IPS-NIHi7 (cell line): ENCODE measurements at regions not wholly inside any gene's neighbourhood (a gene's known extent, or its start where the extent isn't known, plus 50 kb on each side); places are given as distances from the start of the nearest gene placed in this dataset.
"Not testable (repeated sequence)": the region's sequence is repeated elsewhere in the genome, so short reads cannot be mapped to it uniquely, and the experiment has no call there.

Experiments used
- DNase-seq: peaks from one replicate; pipeline ENCODE4 v3.0.0; 2012; ENCODE audit warnings: mixed read lengths; ENCODE audit errors: extremely low spot score

DNA sequence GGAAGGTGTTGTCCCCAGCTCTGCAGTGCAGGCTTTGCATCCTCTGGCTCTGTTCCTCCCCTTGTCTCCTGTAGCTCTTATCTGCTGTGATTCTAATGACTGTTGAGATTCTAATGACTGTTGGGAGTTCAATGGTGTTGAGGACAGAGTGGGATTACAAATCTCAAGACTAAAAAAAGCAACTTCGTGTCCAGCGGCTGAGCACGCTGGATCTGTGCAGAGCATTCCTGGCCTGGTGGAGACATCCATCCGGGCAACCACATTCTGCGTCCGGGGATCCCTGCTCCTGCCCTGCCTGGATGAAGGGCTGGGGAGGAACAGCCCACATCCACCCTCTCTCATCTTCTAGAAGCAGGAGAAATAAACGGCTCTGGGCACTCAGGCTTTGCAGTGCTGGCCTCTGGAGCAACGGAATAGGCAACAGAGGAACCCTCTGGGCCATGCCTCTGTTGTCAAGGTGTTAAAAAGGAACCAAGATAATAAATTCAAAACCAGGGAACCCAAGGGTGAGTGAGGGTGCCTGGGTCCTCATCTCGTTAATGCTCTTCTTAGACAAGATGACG lies 106.7 kb upstream of the ASB18 start:
- DNase-seq = no peak

DNA sequence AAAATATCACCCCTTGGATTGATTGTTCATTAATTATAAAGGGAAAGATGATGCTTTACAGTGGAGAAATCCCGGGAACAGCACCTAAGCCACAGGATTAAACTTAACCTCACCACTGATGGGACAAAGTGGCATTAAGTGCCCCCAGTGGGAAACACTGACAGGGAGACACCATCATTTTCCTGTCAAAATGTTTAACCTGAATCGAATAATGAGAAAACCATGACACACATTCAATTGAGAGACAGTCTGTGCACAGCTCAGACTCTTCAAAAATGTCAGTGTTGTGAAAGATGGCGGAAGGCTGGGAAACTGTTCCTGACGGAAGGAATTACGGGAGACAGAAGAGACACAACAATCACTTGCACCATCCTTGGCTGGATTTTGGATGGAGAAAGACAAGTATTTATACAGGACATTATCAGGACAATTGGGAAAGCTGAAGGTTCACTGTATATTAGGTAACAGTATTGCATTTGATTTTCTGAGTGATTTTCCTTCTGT lies 111.8 kb upstream of the ASB18 start:
- no peak for DNase-seq

DNA sequence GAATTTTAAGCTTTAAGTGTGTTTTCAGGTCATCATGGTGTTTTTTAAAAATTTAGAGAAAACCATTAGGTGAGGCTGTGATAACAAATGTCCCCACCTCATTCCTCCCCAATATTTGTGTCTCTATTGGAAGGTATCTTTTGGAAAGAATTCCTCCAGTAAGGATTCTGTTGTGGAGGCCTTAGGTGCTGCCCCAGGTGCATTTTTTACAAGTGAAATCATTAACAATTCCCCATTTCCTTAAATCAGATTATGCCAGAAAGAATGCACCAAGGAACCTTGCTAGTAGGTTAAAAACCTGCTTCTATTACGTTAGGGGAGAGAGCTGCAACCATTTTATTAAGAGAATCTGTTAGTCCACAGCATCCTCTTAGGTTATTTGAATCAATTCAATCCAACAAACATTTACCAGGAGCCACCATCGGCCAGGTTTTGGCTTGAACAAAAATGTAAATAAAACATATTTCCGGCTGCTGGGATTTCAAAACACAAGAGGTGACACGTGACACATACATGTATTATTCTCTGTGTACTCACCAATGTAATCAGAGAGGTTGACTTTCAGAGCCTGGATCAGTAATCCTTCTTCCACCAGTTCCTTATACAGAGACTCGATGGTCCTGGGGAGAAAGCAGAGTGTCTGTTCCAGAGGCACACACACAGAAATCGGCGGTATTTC lies 112.5 kb upstream of the ASB18 start:
- DNase-seq = no peak

DNA sequence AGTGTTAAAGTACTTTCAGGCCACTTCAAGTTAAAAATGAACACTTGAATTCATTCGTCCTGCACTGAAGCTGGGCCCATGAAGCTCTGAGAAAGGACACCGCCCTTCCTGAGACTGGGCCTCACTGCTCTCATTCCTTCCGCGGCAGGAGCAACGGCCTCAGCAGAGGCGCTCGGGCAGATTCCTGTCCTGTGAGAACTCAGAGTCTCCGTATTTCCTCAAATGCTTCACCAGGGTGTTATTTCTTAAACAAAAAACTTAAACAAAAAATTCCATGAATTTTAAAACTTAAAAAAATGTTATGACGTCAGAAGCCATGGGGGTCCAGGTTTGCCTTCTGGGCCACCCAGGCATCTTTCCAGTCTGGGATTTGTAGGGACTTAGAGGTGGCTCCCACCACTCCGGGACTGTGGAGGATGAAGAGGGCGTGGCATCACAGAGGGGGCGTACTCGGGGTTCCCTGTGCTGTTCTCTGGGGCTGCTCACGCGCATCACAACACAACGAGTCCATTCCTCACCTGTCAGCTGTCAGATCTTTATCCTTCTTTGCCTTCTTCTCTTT lies 115.9 kb upstream of the ASB18 start:
- no peak for DNase-seq

DNA sequence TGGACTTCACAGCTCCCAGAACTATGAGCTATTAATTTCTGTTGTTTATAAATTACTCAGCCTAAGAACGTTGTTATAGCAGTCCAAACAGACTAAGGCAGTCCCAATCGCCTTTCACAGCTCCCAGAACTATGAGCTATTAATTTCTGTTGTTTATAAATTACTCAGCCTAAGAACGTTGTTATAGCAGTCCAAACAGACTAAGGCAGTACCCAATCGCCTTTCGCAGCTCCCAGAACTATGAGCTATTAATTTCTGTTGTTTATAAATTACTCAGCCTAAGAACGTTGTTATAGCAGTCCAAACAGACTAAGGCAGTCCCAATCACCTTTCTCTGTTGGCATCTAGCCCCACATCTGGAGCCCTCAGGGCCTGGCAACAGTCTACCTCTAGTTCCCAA lies 117.0 kb upstream of the ASB18 start:
- not testable (repeated sequence) for DNase-seq

DNA sequence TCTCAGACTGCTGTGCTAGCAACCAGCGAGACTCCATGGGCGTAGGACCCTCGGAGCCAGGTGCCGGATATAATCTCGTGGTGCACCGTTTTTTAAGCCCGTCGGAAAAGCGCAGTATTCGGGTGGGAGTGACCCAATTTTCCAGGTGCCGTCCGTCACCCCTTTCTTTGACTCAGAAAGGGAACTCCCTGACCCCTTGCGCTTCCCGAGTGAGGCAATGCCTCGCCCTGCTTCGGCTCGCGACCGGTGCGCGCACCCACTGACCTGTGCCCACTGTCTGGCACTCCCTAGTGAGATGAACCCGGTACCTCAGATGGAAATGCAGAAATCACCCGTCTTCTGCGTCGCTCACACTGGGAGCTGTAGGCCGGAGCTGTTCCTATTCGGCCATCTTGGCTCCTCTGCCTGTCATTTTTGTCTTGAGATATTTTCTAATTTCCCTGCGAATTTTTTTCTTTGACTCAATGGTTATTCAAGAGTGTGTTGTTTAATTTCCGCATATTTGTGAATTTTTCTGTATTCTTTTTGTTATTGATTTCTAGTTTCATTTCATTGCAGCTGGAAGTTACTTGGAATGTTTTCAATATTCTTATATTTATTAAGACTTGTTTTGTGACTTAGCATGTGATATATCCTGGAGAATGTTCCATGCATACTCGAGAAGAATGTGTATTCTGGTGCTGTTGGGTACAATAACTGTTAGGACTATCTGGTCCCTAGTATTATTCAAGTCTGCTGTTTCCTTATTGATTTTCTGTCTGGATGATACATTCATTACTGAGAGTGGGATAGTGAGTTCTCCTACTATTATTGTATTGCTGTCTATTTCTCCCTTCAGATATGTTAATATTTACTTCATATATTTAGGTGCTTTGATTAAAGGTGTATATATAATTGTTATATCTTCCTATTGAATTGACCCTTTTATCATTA lies 125.3 kb upstream of the ASB18 start:
- not testable (repeated sequence) for DNase-seq

DNA sequence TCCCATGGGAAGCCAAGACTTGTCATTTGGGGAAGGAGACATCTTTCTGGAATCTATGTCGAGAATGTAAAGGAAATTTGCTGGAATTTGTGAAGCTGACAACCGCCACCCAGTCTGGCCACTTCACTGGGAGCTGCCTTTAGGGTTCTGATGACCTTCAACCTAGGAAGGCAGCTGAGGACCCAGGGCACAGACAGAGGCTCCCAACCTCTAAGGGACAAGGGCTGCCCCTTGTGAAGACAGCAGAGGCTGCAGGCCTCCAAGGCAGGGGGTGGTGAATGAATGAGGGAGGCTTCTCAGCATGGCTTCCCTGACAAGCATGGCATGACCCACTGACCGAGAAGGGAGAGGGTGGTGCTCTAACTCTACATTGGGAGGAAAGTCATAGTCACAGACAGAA lies 128.9 kb upstream of the ASB18 start:
- no peak for DNase-seq

DNA sequence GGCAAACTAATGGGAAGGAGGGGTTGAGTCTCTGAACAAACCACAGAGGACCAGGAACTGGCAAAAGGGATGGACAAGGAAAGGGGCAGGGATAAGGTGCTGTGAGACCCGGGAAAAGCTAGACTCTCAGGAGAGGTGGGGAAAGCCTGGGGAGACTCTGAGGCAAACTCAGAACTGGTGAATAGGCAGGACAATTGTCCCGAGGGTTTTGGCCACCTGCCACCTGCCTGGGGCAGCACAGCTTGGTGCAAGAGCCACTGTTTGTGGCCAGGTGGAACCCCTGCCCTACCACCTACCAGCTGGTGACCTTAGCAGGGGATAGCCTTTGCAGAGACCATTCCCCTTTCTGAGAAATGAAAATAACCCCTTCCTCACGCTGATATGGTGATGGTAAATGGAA lies 129.4 kb upstream of the ASB18 start:
- no peak for DNase-seq

DNA sequence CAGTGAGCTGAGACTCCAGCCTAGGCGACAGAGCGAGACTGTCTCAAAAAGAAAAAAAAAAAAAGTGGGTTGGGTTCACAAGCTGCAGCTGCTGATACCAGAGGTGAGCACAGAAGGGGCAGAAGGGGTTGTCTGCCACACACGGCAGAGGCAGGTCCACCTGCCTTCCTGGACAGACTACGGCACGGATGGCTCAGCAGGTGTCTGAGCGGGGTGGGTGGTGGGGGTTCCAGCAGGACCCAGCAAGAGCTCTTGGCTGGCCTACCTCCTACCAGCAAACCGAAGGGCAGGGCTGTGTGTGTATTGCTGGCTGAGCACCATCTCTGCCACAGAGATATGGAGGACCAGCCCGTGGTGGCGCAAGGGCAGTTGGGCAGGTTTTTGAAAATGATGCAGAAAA lies 130.4 kb upstream of the ASB18 start:
- DNase-seq = no peak

DNA sequence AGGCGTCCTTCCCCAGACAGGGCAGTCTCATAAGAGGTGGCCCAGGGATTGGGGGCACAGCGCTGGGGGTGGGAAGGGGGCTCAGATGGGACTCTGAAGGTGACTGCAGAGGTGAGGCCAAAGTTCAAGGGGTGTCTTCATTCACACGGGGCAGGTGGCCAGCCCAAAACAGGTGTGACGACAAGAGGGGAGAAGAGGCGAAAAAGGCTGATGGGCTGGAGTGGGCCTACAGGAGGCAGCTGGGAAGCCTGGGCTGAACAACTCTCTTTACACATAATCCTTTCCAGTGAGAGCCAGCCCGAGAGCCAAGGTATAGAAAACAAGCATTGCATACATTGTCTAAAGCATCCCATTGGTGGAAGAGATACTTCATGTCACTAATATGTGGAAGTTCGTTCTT lies 130.9 kb upstream of the ASB18 start:
- DNase-seq = no peak

DNA sequence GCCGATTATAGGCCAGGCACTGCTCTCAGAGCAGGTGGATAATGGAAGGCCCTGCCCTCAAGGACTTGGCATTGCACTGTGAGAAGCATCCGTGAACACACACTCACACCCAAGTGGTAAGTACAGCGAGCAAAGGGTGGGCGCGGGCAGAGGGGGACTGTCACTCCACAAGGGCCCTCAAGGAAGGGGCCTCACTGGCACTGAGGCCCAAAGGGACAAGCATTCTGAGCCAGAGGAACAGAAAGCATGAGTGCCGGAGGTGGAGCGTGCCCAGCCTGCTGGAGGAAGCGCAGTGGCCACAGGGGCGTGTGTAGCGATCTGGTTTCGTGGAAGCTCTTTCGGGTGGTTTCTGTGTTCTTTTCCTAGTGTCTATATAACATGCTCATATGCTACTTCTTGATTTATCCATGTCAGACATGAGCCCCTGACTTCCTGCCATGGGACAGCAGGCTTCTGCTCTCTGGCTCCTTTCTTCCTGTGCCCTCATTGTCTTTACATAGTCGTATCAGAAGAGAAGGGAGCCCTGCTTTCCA lies 132.7 kb upstream of the ASB18 start:
- no peak for DNase-seq

DNA sequence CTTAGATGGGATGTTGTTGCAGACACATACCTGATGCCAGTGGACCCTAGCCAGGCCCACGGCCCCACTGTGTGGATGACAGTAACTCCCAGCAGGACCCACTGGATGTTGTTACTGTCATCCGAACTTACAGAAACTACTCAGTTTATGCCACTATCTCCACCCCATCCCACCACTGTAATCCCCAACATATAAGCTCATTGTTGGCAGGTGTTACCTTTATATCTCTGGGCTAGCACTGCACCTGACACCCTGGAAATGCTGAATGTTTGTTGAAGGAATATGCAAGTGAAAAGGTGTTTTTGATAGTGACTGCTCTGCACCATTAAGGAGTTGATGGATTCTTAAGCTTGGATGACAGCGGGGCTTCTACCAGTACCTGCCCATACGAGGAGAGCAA lies 133.5 kb upstream of the ASB18 start:
- no peak for DNase-seq

DNA sequence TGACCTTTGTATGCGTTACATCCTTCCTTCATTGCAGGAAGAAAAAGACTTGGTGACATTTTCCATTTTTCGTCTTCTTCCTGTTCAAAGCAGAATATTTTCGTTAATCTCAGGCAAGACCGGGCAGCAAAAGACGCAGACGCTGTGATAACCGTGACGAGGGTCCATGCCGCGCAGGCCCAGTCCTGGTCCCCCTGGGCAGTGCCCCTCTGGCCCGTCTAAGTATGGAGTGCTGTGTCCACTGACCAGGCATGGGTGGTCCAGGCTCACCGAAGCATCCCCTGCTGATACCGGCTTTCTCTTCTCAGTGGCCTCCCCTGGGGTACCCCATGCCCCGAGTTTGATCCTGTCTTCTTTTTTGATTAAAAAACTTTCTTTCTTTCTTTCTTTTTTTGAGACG lies 135.2 kb upstream of the ASB18 start:
- DNase-seq = no peak

DNA sequence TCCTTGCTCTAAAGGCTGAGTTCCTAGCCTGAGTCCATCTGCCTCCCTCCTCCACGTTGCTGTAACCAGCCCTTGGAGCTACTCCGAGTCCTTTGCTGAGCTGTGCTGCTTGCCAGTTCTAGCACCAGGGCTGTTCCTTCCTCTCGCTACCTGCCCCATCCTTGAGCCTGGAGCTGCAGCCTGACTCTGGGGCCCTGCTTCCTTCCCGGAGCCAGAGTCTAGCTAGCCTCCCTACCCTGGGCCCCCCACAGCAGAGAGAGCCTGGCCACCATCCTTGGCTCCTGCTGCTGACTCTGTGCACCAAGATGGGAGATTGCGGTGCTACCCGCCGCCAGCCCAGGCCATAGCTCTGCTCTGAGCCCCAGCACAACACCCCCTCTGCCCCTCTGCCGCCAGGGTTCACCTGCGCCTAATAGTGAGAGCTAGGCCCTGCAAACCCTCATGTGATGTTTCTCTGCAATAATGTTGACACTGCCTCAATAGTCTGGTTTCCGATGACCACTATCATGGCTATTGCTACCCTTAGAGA lies 135.9 kb upstream of the ASB18 start:
- DNase-seq = no peak

DNA sequence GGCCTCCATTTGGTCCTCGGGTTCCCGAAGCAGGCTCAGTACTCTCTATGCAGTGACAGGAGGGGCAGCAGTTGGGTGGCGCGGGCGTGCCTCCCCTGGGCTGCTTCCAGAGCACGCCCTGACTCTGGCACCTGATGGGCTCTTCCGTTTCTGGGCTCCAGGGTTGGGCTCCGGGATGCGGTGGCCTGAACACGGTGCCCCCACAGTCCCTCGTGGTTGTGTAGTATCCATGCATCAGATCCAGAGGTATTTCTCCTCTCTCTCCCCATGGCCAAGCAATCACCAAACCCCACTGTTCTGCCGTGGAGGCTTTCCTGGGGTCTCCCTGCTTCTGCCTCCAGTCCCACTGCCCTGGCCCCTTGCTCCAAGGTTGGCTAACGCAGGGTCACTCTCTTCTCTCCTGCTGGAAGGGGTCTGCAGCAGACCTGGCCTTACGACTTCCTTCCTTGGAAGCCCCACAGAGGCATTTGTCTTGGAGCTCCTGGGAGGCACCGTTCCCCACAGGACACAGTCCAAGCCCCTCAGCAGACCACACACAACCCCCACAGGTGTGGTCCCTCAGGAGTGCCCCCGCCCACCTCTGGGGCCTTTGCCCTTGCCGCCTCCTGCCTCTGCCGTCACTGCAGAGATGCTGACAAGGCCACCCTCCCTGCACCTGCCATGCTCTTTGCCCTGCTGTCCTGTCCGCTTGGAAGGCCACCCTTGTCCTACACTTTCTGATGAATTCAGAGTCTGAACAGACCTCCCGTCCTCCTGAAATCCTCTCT lies 136.6 kb upstream of the ASB18 start:
- no peak for DNase-seq

DNA sequence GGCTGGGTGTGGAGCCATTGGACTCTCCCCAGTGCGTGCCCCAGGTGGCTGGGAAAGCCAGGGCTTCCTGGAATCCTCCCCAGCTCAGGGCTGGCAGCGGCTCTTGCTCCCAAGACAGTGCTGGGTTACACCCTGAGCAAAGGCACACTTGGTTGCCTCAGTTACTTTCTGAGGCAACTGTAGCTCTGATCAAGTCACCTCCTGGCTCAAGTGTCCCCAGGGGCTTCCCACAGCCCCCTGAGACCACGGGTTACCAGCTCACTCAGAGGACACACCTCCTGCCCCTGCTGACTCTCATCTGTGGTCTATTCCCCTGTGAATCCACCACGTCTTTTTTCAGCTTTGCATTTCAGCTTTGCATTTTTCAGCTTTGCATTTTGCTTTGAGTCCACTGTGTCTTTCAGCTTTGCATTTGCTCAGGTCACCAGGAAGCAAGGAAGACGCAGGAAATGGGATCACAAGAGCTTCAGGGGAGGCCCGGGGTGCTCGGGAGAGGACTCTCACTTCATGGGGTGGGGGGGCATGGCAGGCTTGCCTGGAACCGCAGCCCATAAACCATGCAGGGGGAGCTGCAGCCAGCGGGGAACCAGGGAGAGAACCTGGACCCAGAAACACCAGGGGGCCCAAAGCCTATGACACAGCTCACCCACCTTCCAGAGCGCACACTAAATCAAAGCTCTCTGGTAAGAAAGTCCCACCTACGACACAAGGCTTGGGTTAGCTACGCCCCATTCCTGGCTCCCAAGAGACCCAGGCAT lies 138.0 kb upstream of the ASB18 start:
- DNase-seq = no peak

DNA sequence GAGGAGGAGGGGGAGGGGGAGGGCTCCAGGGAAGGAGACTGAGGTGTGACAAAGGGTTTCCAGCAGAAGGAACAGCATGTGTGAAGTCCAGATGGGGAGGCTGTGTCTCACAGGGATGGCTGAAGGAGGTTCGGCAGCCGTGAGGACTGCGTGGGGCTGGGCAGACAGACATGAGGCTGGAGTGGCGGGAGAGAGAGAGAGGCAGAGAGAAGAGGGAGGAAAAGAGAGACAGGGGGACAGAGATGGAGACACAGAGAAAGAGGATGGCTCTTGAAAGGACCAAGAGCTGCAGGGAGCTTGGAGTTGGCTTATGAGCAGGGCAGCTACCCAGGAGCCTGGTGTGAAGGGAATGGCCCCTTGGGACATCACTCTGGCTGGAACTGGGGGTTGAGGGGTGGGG lies 138.9 kb upstream of the ASB18 start:
- no peak for DNase-seq

DNA sequence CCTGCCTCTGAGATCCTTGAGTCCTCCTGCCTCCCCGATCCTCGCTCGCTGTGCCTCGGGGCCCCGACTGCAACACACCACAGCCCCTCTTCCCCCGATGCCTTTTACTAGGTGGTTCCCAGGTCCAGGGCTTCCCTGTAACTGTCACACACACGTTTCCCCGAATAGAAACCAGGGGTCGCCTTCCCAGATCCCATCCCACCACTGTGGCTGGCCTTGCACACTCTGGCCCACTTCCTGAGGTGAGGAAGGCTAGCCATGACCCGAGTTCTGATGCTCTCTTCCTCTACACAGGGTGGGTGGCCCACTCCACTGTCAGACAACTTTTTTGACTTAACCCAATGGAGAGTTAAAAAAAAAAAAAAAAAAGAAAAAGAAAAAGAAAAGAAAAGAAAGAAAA lies 139.6 kb upstream of the ASB18 start:
- no peak for DNase-seq

DNA sequence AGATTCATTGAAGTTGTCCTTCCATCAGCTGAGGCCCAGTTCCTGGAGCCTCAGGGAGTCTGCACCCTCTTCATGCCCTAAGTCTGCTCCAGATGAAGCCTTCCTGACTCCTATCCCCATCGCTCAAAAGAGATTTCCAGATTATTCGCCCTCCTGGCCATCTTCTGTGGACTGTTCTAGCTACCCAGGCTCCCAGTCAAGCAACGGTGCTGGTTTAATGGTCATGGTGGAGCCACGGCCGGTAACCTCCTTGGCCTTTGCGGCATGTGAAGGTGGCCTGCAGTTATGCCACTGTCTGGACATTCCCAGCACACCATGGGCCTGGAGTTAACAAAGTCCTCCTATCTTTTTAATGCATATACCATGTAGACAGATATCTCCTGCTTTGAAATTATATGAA lies 140.1 kb upstream of the ASB18 start:
- no peak for DNase-seq

DNA sequence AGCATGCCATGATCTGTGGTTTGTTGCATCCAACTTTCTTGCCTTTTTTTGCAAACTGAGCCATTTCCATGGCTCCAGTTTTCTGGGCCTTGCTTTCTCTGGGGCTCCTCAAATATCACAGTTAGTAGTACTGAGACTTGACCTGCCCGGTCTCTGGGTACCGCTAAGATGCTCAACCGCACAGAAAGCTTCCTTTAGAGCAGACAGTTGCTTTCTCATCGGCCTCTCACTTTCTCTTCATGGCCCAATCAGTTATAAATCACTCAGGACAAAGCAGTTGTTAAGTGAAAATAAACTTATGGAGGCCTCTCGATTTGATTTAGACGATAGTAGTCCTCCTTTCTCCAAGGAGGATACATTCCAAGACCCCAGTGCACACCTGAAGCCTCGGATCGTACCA lies 141.2 kb upstream of the ASB18 start:
- no peak for DNase-seq
